Epithelial cell of proximal tubule (primary cell): ENCODE measurements at regions not wholly inside any gene's neighbourhood (a gene's known extent, or its start where the extent isn't known, plus 50 kb on each side); places are given as distances from the start of the nearest gene placed in this dataset.
A peak's percentile ranks its signal among the peaks of the same experiment; 100 is the strongest.

Experiments
- DNase-seq: peaks from one replicate; pipeline ENCODE4 v3.0.0-alpha.2; 2011; ENCODE audit warnings: low read depth
- H3K4me3 ChIP-seq: 2 replicates; pipeline ENCODE4 v1.5.1; 2011; ENCODE audit warnings: low read depth, mild to moderate bottlenecking, low read length
- CTCF ChIP-seq: conservative IDR thresholded peaks from 2 replicates; pipeline ENCODE4 v1.5.1; 2012; ENCODE audit warnings: low read depth, mild to moderate bottlenecking, low read length

DNA sequence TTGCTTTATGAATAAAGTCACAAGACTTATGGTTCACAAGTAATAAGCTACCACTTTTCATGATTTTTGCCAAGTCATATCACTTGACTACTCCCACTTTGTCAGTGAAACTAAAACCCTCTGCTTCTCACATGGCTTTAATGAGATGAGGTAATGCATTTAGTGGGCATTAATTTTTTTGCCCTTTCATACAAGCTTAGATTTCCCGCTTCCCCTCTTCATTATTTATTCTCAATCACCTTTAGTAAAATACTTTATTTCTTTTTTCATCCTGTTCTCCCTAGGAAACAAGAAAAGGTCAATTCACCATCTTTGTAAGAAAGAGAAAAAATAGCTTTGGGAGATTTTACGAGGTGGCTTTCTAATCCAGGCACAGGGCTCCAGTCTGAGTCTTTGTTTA is 109.6 kb upstream of the STARD3NL start:
- no peak overlapping the region for H3K4me3 ChIP-seq
- no peak for TF ChIP-seq CTCF
- DNase-seq: no peak

DNA sequence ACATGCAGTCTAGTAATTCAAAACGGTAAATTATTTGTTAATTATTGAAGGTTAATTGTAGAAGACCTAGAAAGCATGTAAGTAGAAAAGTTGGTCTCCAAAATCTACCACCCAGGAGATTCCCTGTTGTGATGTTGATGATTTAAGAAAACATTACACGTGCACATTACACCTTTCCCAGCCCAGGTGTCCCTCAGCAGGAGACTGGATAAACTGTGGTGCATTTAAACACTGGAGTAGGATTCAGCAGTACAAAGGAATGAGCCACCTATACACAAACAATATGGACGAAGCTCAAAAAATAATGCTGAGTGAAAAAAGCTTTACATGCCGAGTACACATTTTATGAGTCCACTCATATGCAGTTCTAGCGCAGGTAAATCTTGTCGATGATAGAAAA is 109.0 kb upstream of the STARD3NL start:
- no peak overlapping the region for H3K4me3 ChIP-seq
- no peak for TF ChIP-seq CTCF
- no peak for DNase-seq

GRCh38 chr7:38070718-38071117 is 107.3 kb upstream of the STARD3NL start:
- DNase-seq: no peak
- peak; percentile 52 for TF ChIP-seq CTCF
- H3K4me3 ChIP-seq: no peak overlapping the region

- DNase-seq: no peak
- H3K4me3 ChIP-seq: no peak overlapping the region
- no peak for TF ChIP-seq CTCF
These were observed 91.2 kb upstream of the STARD3NL start for GRCh38 chr7:38086857-38087256.

DNA sequence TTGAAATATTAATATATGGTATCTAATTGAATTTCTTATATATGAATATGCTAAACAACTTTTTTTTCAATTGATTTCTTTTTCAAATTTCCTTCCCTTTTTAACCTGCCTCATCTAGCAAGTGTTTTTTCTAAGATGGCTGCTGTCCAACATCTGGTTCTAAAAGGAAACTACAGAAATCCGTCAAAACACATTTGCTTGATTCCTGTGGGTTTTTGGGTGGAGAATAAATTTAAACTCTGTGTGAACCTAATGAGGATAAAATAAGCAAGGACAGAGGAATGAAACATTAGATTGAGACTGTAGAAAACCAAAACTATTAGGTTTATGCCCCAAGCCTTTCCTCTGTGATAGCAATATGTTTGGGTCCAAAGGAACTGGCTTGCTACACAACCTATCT is 75.5 kb upstream of the STARD3NL start:
- DNase-seq: no peak
- no peak for TF ChIP-seq CTCF
- no peak overlapping the region for H3K4me3 ChIP-seq

DNA sequence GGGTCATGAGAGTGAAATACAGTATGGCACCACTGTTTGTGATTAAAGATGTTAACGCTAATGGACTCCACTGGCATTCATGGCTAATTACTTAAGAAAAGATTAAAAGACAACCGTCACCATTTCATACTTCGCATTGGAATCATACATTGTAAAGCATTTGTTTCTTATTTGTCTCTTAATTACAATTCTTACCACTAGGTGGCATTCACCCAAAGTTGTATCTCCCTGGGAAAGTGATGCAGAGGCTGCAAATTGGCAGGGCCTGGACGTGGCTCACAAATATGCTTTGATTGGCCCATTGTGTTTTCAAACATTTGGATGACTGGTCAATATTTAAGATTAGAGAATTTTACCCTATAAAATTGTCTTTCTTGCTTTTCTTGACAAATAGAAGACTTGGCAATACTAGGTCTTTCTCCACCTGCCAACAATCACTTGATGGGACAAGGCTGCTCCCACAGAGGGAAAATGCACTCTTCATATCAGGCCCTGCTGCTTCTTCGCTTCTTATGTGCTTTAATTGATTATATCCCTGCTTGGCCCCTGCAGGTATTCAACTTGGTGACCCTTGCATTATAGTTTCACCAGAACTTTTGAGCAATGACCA is 72.1 kb upstream of the STARD3NL start:
- TF ChIP-seq CTCF: peak; percentile 71
- no peak for DNase-seq
- H3K4me3 ChIP-seq: no peak overlapping the region

GRCh38 chr7:38107486-38107893 is 70.6 kb upstream of the STARD3NL start:
- no peak overlapping the region for H3K4me3 ChIP-seq
- DNase-seq: no peak
- TF ChIP-seq CTCF: peak; percentile 86
